GM18907 (cell line): ENCODE measurements at regions not wholly inside any gene's neighbourhood (a gene's known extent, or its start where the extent isn't known, plus 50 kb on each side); places are given as distances from the start of the nearest gene placed in this dataset.

Experiments
- ATAC-seq: cut with Tn5 transposase; IDR thresholded peaks from one replicate; pipeline ENCODE4 v1.9.1; 2021; ENCODE audit warnings: mild to moderate bottlenecking, moderate library complexity; ENCODE audit not compliant: unreplicated experiment

DNA sequence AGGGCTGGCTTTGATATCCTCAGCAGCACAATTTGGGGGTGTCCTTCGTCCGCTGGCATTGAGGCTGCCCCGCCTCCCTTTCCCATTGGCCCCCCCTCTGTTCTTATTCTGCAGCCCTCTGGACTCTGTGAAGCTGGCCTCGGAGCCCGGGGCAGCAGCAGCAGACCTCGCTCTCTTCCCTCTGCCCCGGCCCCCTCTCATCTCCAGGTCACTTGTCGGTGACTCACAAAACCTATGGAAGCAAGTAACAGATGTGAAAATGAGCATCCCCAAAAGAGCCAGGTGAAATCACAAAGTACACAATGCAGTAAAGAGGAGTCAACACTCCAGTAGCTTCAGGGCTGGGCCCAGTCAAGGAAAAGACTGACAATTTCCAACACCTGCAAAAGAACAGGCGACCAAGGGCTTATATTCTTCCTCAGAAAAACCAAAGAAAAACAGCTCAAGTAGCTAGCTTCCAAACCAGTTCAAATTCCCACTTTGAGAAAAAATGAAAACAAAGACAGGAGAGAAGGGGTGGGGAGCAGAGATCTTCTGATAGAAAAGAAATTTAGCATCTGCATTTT is 97.5 kb downstream of the ZNF608 start:
- no peak for ATAC-seq

DNA sequence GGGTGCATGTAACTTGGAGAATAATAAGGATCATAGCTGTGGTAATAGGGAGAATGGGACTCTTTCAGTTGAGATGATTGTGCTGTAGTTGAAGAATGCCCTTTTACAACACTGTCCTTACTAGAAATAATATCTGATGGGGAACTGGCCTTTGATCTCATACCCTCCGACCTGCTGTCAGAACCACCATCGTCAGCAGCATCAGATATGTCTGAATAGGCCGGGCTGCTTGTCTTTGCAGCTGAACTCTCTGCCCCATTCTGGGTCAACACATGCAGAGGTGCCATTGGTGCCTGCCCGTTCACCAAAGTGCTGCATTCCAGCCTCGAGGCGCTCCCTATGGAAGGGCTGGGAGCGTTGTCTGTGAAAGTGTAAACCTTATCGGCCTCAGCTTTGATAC is 99.1 kb downstream of the ZNF608 start:
- ATAC-seq: no peak

DNA sequence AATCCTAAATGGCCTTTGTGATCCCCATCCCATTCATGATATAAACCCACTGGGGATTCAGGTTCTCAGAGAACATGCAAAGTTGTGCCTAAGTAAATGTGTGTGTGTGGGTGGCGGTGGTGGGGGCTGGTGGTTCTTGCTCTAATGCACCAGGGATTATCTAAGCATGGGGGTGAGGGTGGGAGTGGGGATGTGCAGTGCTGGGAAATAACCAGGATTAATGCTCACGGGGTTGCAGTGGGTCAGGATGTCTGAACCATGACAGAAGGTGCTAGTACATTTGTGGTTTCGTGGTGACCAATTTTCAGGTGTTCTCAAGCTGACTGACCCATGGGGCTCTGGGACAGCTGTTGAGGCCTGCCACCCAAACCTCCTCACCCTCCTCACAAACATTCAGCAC is 101.0 kb downstream of the ZNF608 start:
- ATAC-seq: peak; percentile 30

GRCh38 chr5:124644582-124644981 is 101.9 kb downstream of the ZNF608 start:
- ATAC-seq: no peak

DNA sequence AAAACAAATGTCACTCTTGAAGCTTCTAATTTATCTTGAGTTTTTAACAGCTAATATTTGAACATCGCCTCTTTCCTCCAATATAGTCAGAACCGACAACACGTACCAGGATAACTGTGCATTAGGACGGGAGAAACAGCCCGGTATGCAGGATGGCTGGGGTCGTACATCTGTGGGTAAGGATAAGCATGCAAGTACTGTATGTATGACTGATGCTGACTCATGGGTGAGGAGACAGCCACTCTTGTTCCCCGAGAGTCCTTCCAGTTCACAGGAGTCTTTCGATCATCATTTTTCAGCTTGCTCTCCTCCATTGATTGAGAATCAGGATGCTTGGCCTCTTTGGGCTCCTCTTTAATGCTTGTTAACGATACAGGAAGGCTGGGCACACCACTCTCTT is 102.3 kb downstream of the ZNF608 start:
- no peak for ATAC-seq

DNA sequence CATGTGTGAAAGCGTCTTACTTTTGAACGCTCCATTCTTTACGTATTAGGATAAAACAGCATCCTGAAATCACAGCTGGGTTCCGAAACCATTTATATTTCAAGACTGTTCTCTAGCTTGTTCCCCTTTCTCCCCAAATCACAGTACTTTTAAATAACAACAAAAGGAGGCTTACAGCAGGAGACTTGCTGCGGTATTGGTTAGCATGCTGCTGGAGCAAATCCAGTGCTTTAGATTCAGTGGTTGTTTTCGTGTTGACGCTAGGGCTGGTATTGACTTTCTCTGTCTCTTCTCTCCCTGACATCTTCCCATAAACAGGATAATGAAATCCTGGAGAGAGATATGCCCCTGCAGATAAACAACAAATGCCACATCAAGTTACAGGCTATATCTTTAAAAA is 103.1 kb downstream of the ZNF608 start:
- no peak for ATAC-seq

GRCh38 chr5:124642151-124642550 is 104.3 kb downstream of the ZNF608 start:
- ATAC-seq: no peak

- ATAC-seq: no peak
Observed at GRCh38 chr5:124641154-124641792, 105.2 kb downstream of the ZNF608 start.

DNA sequence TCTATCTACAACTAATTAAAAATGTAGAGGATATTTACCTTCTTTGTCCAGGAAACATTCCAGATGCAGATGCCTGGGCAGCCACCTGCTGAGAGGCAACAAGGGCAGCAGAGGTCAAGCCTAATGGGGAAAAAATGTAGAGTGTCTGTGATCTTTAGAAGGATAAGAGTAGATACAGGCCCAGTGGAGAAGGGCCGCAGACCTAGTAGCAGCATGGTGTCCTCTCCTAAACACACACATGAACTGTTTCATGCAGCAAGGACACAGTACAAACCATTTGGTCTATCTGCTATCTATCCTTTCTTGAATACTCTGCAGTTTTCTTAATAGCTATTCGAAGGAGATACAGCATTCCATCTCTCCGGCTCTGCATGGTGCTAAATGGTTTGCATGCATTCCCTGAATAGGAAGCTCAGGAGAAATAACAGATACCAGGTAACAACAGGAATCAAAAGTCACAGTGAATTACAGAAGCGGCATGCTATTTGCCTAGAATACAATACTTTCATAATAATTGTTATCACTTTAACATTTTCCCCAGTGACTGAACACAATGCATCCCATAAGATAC is 107.3 kb downstream of the ZNF608 start:
- ATAC-seq: no peak

DNA sequence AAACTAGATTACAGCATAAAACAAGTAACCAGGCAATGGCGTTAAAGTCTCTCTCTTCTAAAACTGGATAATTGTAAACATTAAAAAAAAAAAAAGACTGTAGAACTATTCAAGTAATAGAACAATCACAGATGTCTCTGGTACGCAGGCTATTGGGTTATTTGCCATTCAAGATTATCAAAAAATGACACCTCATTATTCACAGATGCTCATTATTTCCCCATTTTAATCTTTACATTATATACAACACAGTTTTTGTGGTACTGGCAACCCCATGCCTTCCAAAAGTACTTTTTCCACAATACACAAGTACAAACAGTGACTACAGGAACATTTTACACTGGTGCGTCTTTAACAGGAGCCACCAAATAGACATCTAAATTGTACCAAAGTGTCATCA is 109.4 kb downstream of the ZNF608 start:
- ATAC-seq: no peak

DNA sequence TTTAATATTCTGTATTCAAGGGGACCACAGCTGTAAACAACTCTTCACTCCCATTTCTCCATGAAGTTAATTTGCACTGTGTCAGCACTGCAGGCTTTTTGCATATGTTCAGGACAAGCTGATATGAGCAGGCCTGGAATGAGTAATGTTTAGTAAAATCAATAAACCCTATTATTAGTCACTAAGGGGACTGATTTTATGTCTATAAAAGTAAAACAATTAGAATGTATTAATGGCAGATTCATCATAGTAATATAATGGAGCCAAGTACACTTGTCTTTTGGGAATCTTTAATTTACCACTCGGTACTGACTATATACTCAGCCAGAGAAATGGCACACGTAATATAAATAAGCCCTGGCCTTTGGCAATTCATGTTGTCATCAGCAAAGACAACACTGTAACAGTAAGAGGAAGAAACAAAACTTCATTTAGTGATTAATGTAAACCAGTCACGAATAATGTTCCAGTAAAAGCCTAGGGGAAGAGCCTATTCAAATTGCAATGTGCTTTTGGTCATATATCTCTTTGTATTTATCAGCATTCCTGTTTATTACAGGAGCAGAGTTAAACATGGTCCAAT is 111.6 kb downstream of the ZNF608 start:
- no peak for ATAC-seq

- ATAC-seq: no peak
Observed at GRCh38 chr5:124634228-124634739, 112.2 kb downstream of the ZNF608 start.

DNA sequence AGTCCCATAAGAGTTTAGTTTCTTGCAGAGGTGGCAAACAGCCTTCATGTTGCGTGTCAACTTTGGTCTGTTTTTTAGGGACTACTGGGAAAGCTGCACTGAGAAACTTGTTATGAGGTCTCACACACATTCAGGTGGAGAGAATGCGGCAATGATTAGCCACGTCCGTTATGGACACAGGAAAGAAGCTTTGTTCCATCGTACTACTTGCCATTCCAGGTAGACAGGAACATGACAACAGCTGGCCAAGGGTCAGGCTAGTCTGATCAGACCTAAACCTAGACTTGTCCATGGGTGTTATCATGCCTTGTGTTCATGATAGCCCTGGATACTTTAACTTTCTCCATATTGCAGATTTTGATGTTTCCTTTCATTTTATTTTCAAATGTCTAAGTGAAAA is 113.2 kb downstream of the ZNF608 start:
- no peak for ATAC-seq

DNA sequence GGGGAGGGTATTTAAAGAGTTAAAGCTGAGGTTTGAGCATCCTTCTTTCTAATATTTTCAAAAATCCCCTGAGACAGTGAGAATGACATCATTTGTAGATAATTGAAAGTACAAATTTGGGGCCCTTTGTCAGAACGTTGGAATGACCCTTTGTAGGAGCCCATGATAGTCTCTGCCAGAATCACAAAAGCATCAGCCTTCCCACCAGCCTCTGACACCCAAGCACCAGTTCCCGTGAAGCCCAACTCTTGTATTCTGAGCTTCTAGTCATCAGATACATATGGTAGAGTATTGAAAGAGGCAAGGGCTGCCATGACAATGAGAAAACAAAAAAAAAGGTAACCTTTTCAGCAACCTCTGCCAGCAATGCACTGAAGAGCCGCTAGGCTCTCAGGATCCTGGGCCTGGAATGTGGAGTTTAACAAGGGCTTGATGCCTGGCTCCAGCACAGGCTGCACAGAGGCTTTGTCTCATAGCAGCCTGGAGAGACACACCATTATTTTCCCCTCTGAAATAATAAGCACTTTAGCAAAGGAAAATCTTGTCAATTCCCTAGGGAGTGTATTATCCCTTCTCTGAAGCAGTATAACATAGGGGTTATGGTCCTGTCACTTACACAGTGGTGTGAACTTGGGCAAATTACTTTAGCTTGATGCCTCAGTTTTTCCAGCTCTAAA is 114.4 kb downstream of the ZNF608 start:
- ATAC-seq: peak; percentile 48

DNA sequence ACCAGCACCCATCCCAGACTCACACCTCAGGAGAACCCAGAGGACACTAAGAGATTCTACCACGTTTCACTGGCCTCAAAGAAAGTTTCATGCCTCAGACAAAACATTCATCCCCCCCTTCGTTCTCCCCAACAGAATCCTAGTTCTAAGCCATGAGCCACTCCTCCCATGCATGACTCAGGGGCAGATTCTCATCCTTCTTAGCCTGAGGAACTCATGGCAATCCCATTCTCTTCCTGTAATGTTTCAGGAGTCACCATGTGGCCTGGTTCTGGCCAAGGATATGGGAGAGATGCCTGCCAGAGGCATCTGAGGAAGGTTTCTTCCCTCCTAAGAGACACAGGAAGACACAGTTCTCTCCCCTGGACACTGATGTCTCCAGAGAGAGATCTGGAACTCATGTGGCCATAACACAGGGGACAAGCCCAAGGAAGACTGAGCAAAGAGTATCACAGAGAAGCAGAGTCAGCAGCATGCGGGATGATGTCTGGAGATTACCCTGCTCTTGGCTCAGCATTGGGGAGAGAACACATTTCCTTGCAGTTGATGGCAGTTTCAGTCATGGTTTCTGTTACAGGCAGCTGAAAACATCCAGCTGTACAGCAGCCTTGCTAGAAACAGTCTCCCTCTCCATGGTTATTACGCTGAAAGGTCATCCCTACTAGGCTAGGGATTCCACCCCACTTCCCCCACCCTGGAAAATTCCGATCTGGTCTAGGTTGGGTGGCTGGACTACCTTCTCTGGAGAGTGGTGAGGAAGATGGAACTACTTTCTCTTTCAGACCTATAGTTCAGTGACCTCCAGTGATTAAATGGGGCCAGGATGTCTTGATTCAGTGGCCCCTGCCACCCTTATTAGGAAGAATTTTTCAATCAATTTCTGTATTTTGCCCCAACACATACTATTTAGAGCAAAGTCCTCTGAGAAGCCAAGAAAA is 115.4 kb downstream of the ZNF608 start:
- ATAC-seq: peak; percentile 77

DNA sequence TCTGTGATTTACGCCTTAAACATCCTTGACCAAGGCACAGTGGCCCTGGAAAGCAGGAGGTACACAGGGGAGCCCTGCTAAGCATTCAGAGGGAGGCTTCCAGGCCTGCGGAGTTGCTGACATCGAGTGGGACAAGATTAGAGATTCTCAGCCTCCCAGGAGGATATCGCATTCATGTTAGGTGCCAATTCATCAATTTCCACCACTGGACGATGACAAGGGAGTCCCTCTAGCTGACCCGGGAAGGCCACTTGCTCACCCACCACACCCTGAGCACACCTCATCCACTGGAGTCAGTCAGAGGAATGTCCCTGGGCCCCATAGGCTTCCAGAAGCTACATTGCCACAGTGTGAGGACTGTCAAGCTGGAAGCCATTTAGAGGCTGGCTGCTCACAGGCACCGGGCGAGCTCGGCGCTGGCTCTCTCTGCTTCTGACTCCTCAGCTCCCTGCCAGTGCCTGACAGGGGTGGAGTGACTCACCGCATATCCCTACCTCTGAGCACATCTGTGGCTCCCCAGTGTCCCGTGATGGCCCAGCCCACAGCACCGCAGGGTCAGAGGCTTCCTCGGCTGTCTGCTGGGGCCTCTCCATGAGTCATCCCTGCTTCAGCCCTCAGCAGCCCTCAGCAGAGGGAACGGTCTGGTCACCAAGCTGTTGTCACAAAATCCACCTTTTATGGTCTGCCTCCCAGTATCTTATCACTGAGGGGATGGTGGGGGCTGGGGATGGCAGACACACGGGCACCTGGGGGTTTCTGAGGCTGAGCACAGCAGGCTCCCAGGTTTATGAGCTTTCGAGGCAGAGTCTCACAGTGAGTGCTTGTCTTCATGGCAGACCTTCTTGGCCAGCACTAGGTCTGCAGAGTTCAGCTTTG is 117.5 kb downstream of the ZNF608 start:
- ATAC-seq: no peak

- ATAC-seq: no peak
Observed at GRCh38 chr5:124627815-124628595, 118.4 kb downstream of the ZNF608 start.

GRCh38 chr5:124626053-124626452 is 120.4 kb downstream of the ZNF608 start:
- ATAC-seq: no peak

DNA sequence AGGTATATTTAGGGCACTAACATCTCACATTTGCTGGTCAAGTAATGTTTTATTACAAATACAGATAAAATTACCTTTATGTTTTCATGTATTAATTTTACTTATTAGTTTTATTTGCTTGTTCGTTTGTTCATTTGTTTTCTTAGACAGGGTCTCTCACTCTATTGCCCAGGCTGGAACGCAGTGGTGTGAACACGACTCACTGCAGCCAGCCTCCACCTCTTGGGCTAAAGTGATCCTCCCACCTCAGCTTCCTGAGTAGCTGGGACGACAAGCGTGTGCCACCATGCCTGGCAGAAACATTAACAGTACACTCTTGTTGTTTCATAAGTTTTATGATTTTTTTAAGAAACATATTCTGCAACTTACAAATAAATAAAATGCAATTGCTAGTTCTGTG is 123.2 kb downstream of the ZNF608 start:
- no peak for ATAC-seq
